CD4-positive, alpha-beta T cell (primary cell): ENCODE measurements at regions not wholly inside any gene's neighbourhood (a gene's known extent, or its start where the extent isn't known, plus 50 kb on each side); places are given as distances from the start of the nearest gene placed in this dataset.

ENCODE experiments used
- ATAC-seq: fragments of 200-7000 bp; cut with Tn5 transposase; one replicate; pipeline ENCODE4 v1.10.0; 2022; ENCODE audit warnings: mild to moderate bottlenecking; ENCODE audit not compliant: poor library complexity
- CTCF ChIA-PET: fragments of 350-600 bp; sonication (Branson Sonifier 250); formaldehyde crosslinking; loops from one replicate; lab custom pipeline; 2021; ENCODE audit warnings: antibody characterized with exemption, inconsistent platforms; lab: Charles Lee
- POLR2A ChIA-PET: fragments of 350-600 bp; sonication (Branson Sonifier 250); formaldehyde crosslinking; loops from one replicate; lab custom pipeline; 2021; ENCODE audit warnings: antibody characterized with exemption, inconsistent platforms; lab: Charles Lee
- DNase-seq, 14 experiments: peaks; one replicate each; pipeline ENCODE4 v3.0.0-alpha.2; 2013 to 2020; ENCODE audit warnings: mixed read lengths in 2 of 14
- H3K27ac ChIP-seq, 2 donors: one replicate each; pipeline versions ENCODE4 v1.5.1 to v1.7.0; 2013; ENCODE audit warnings: low read length in 2 of 2, low read depth in 1 of 2, mild to moderate bottlenecking in 1 of 2
- H3K27me3 ChIP-seq, 2 experiments: 1 replicate in 1 of 2; 2 replicates in 1 of 2; pipeline versions ENCODE4 v1.6.1 to v1.7.0; 2013; ENCODE audit warnings: low read length in 2 of 2, control low read depth in 1 of 2, mild to moderate bottlenecking in 1 of 2, moderate library complexity in 1 of 2; ENCODE audit not compliant: insufficient read depth in 2 of 2, control insufficient read depth in 1 of 2
- H3K36me3 ChIP-seq: one replicate; pipeline ENCODE4 v1.6.1; 2013; ENCODE audit warnings: low read length, control low read depth; ENCODE audit not compliant: insufficient read depth
- H3K4me1 ChIP-seq: one replicate; pipeline ENCODE4 v1.6.1; 2013; ENCODE audit warnings: low read length, control low read depth; ENCODE audit not compliant: insufficient read depth
- H3K4me3 ChIP-seq: one replicate; pipeline ENCODE4 v1.5.1; 2013; ENCODE audit warnings: mild to moderate bottlenecking, low read length, moderate library complexity
- H3K9me3 ChIP-seq, 2 experiments: 1 replicate in 1 of 2; 2 replicates in 1 of 2; pipeline versions ENCODE4 v1.6.1 to v1.7.0; 2013; ENCODE audit warnings: low read length in 2 of 2, mild to moderate bottlenecking in 2 of 2, control low read depth in 1 of 2, moderate library complexity in 1 of 2; ENCODE audit not compliant: control insufficient read depth in 1 of 2, insufficient read depth in 1 of 2
- H3K27ac Mint-ChIP-seq: one replicate; pipeline ENCODE4 v1.8.0; 2020; ENCODE audit warnings: mixed read lengths
- H3K27me3 Mint-ChIP-seq: one replicate; pipeline ENCODE4 v1.8.0; 2021; ENCODE audit warnings: mixed read lengths
- H3K36me3 Mint-ChIP-seq: one replicate; pipeline ENCODE4 v1.8.0; 2021; ENCODE audit warnings: low read depth, mixed read lengths
- H3K4me1 Mint-ChIP-seq: one replicate; pipeline ENCODE4 v1.8.0; 2021; ENCODE audit warnings: low read depth, mixed read lengths
- H3K4me3 Mint-ChIP-seq: one replicate; pipeline ENCODE4 v1.8.0; 2020; ENCODE audit warnings: mild to moderate bottlenecking, mixed read lengths
- H3K9me3 Mint-ChIP-seq: one replicate; pipeline ENCODE4 v1.8.0; 2020; ENCODE audit warnings: mixed read lengths
- intact Hi-C, 2 experiments: fragments of 100-400 bp; cut with DNase I in 1 of 2; cut with micrococcal nuclease in 1 of 2; formaldehyde crosslinking; loops; one replicate each; pipeline versions ENCODE4 v1.15.1 to v1.9.0; 2023 to 2025; cut with DNase I, micrococcal nuclease
- TF ChIP-seq, protein P1 (sequence below): fragments of 200-600 bp; IDR thresholded peaks from one replicate; pipeline ENCODE4 v1.8.0; 2022; ENCODE audit warnings: antibody characterized with exemption, mild to moderate bottlenecking

DNA sequence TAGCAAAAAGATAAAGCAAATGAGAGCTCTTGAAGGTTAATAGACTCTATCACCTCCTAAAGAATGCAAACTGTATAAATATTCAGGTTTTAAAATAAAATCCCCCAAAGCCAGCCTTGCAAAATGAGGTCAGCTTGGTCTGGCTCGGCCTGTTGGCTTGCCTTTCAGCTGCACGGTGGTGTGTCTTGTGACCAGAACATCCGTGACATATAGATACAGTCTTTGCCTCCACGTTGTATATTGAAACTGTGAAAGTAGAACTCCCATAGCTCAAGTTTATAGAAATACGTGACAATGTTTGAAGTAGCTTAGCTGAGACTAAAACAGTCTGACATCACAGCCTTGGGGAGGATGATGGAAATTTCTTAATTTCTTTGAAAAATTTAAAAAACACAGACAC, 236.6 kb upstream of the MYOCD start:
- H3K27me3 ChIP-seq: no peaks in the 10 kb centered on the region
- intact Hi-C loops: no loop called here
- no peaks in the 10 kb centered on the region for H3K27me3 Mint-ChIP-seq
- peaks cover 2 to 13% of the 10 kb centered on the region in 2 experiments for H3K9me3 ChIP-seq
- ChIA-PET POLR2A (no interaction called here), CTCF (interaction anchor here (0.6 kb wide), 1 partner anchor 536 kb away, joined by 4 read pairs; no protein-coding TSS in a partner anchor)
- H3K9me3 Mint-ChIP-seq: peaks cover 18% of the 10 kb centered on the region
- no peaks in the 10 kb centered on the region for H3K4me1 Mint-ChIP-seq
- H3K36me3 ChIP-seq: no peaks in the 10 kb centered on the region
- TF ChIP-seq, protein P1, sequence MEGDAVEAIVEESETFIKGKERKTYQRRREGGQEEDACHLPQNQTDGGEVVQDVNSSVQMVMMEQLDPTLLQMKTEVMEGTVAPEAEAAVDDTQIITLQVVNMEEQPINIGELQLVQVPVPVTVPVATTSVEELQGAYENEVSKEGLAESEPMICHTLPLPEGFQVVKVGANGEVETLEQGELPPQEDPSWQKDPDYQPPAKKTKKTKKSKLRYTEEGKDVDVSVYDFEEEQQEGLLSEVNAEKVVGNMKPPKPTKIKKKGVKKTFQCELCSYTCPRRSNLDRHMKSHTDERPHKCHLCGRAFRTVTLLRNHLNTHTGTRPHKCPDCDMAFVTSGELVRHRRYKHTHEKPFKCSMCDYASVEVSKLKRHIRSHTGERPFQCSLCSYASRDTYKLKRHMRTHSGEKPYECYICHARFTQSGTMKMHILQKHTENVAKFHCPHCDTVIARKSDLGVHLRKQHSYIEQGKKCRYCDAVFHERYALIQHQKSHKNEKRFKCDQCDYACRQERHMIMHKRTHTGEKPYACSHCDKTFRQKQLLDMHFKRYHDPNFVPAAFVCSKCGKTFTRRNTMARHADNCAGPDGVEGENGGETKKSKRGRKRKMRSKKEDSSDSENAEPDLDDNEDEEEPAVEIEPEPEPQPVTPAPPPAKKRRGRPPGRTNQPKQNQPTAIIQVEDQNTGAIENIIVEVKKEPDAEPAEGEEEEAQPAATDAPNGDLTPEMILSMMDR: no peak
- H3K4me3 Mint-ChIP-seq: no peak overlapping the region
- H3K27ac Mint-ChIP-seq: no peak overlapping the region
- no peak overlapping the region for H3K27ac ChIP-seq
- no peak overlapping the region for H3K4me3 ChIP-seq
- DNase-seq (no peak), ATAC-seq (no peak)
- no peaks in the 10 kb centered on the region for H3K36me3 Mint-ChIP-seq
- H3K4me1 ChIP-seq: no peaks in the 10 kb centered on the region

DNA sequence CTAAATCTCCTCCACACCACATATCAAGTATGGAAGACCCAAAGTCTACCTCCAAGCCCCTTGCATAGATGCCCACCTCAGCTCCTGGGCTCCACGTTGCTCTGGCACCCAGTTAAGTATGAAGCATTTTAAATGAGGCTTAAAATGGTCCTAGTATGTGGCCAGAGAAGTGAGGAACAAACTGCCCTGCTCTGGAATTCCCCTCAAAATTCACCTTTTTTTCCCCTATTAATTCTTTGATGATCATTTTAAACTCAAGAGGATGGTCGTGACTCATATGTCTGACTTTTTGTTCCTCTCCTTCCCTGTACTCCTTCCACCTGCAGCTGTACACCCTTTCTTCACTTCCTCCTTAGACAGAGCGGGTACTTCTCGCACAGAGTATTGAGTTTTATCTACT, 234.5 kb upstream of the MYOCD start:
- DNase-seq (no peak), ATAC-seq (no peak)
- Histone ChIP-seq H3K27me3 (no peaks in the 10 kb centered on the region), H3K36me3 (no peaks in the 10 kb centered on the region), H3K4me3 (no peak overlapping the region), H3K27ac (no peak overlapping the region), H3K9me3 (peaks cover 0 to 10% of the 10 kb centered on the region in 2 experiments), H3K4me1 (no peaks in the 10 kb centered on the region)
- Mint-ChIP-seq H3K9me3 (peaks cover 4% of the 10 kb centered on the region), H3K27me3 (no peaks in the 10 kb centered on the region), H3K36me3 (no peaks in the 10 kb centered on the region), H3K4me3 (no peak overlapping the region), H3K4me1 (no peaks in the 10 kb centered on the region), H3K27ac (no peak overlapping the region)
- POLR2A ChIA-PET: no interaction called here
- CTCF ChIA-PET: interaction anchor here (0.9 kb wide), 1 partner anchor 18 kb away, joined by 7 read pairs; no protein-coding TSS in a partner anchor
- intact Hi-C loops: no loop called here
- TF ChIP-seq, protein P1: no peak

DNA sequence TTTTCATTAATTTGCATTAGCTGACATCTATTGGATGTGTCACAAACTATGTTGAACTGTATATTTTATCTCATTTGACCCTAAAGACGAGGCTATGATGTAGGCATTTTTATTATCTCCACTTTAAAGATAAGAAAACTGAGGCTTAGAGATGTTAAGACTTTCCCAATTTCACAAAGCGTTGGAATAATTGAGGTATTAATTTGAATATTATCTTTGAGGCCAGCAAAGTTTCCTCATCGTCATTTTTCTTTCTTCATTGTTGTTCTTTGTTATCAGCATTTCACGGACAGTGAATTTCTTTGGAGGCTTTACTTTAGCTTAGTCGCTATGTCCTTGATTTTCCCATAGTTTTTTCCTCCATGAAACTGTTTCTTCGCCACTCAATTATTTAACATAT, 227.5 kb upstream of the MYOCD start:
- TF ChIP-seq, protein P1: no peak
- POLR2A ChIA-PET: no interaction called here
- intact Hi-C loops: no loop called here
- Mint-ChIP-seq H3K4me3 (no peak overlapping the region), H3K9me3 (peaks cover 9% of the 10 kb centered on the region), H3K27ac (no peak overlapping the region), H3K4me1 (no peaks in the 10 kb centered on the region), H3K27me3 (no peaks in the 10 kb centered on the region), H3K36me3 (no peaks in the 10 kb centered on the region)
- Histone ChIP-seq H3K27me3 (no peaks in the 10 kb centered on the region), H3K4me1 (no peaks in the 10 kb centered on the region), H3K27ac (no peak overlapping the region), H3K36me3 (no peaks in the 10 kb centered on the region), H3K4me3 (no peak overlapping the region), H3K9me3 (no peaks in the 10 kb centered on the region)
- no peak for ATAC-seq
- CTCF ChIA-PET: no interaction called here
- no peak for DNase-seq
